Aorta (tissue), 5 donors: ENCODE measurements at regions not wholly inside any gene's neighbourhood (a gene's known extent, or its start where the extent isn't known, plus 50 kb on each side); places are given as distances from the start of the nearest gene placed in this dataset.

Experiments
- ATAC-seq: fragments of 200-7000 bp; cut with Tn5 transposase; one replicate; pipeline ENCODE4 v1.9.1; 2022; ENCODE audit warnings: moderate library complexity; ENCODE audit not compliant: low FRiP score
- DNase-seq, 2 donors: peaks; one replicate each; pipeline ENCODE4 v3.0.0-alpha.2; 2020
- H3K27ac ChIP-seq, 2 donors: one replicate each; pipeline ENCODE4 v1.5.1; 2013; ENCODE audit warnings: low read length in 2 of 2, mild to moderate bottlenecking in 2 of 2, moderate library complexity in 2 of 2, control low read depth in 1 of 2, inconsistent platforms in 1 of 2, low read depth in 1 of 2
- H3K27me3 ChIP-seq, 2 donors: one replicate each; pipeline ENCODE4 v1.6.1; 2013; ENCODE audit warnings: control low read depth in 1 of 2, low read length in 1 of 2, mild to moderate bottlenecking in 1 of 2, moderate library complexity in 1 of 2; ENCODE audit not compliant: insufficient read depth in 2 of 2, control insufficient read depth in 1 of 2
- H3K36me3 ChIP-seq, 2 donors: one replicate each; pipeline ENCODE4 v1.6.1; 2013; ENCODE audit warnings: control low read depth in 1 of 2, low read length in 1 of 2, mild to moderate bottlenecking in 1 of 2; ENCODE audit not compliant: insufficient read depth in 2 of 2, control insufficient read depth in 1 of 2
- H3K4me1 ChIP-seq, 2 donors: one replicate each; pipeline ENCODE4 v1.6.1; 2013; ENCODE audit warnings: low read length in 2 of 2, control low read depth in 1 of 2, mild to moderate bottlenecking in 1 of 2, moderate library complexity in 1 of 2; ENCODE audit not compliant: insufficient read depth in 2 of 2, control insufficient read depth in 1 of 2
- H3K4me3 ChIP-seq, 2 donors: one replicate each; pipeline ENCODE4 v1.5.1; 2013; ENCODE audit warnings: low read length in 2 of 2, control low read depth in 1 of 2, mild to moderate bottlenecking in 1 of 2
- H3K9me3 ChIP-seq: one replicate; pipeline ENCODE4 v1.6.1; 2013; ENCODE audit warnings: mild to moderate bottlenecking, low read length; ENCODE audit not compliant: control insufficient read depth
- WGBS, 2 donors: extraction: QIAGEN DNeasy Blood & Tissue Kit; methylation state at CpG; one replicate each; pipeline ENCODE4 v1.1.7; 2013; 5-methylcytosine and 5-hydroxymethylcytosine counted together
- intact Hi-C, 2 donors: fragments of 100-400 bp; cut with DNase I; formaldehyde crosslinking; loops; one replicate each; pipeline versions ENCODE4 v1.14.2 to v1.15.0; 2022
- donor health status: healthy with polysubstance abuse.
- donor health status: Bipolar disorder and iron deficiency.
- donor health status: DM: no; HTN: no; CAD: no.
- donor health status: DM: no; HTN: no; CAD: no.
- donor health status: DM: yes; HTN: yes; CAD: no.

- WGBS, 2 donors = 61 to 96% methylated on average over 3 of the region's 3 CpGs
- ATAC-seq = no peak
- no peak for DNase-seq
- Histone ChIP-seq H3K9me3 (no peaks in the 10 kb centered on the region), H3K4me3 (no peak overlapping the region), H3K4me1 (no peaks in the 10 kb centered on the region), H3K27me3 (no peaks in the 10 kb centered on the region), H3K27ac (no peak overlapping the region), H3K36me3 (no peaks in the 10 kb centered on the region)
- intact Hi-C loops = no loop called here
Observed at GRCh38 chrX:150224676-150225075, 138.4 kb upstream of the MAMLD1 start.

GRCh38 chrX:150225266-150225665 is 137.9 kb upstream of the MAMLD1 start:
- H3K9me3 ChIP-seq = no peaks in the 10 kb centered on the region
- DNase-seq (no peak), ATAC-seq (no peak)
- H3K27ac ChIP-seq = no peak overlapping the region
- 79 to 94% methylated on average over 3 of the region's 3 CpGs for WGBS, 2 donors
- intact Hi-C loops = no loop called here
- H3K4me3 ChIP-seq = no peak overlapping the region
- H3K36me3 ChIP-seq = no peaks in the 10 kb centered on the region
- H3K4me1 ChIP-seq = no peaks in the 10 kb centered on the region
- H3K27me3 ChIP-seq = no peaks in the 10 kb centered on the region

GRCh38 chrX:150225756-150226155 is 137.4 kb upstream of the MAMLD1 start:
- H3K4me3 ChIP-seq = no peak overlapping the region
- H3K27me3 ChIP-seq = no peaks in the 10 kb centered on the region
- H3K36me3 ChIP-seq = no peaks in the 10 kb centered on the region
- H3K27ac ChIP-seq = no peak overlapping the region
- H3K4me1 ChIP-seq = no peaks in the 10 kb centered on the region
- H3K9me3 ChIP-seq = no peaks in the 10 kb centered on the region
- ATAC-seq = no peak
- 70 to 92% methylated on average over 11 of the region's 11 CpGs for WGBS, 2 donors
- intact Hi-C loops = no loop called here
- no peak for DNase-seq

- H3K36me3 ChIP-seq = no peaks in the 10 kb centered on the region
- H3K27ac ChIP-seq = no peak overlapping the region
- 78 to 97% methylated on average over 9 of the region's 9 CpGs for WGBS, 2 donors
- ATAC-seq (no peak), DNase-seq (no peak)
- intact Hi-C loops = no loop called here
- H3K9me3 ChIP-seq = no peaks in the 10 kb centered on the region
- H3K4me3 ChIP-seq = no peak overlapping the region
- H3K27me3 ChIP-seq = no peaks in the 10 kb centered on the region
- no peaks in the 10 kb centered on the region for H3K4me1 ChIP-seq
Observed at GRCh38 chrX:150226223-150226965, 136.7 kb upstream of the MAMLD1 start.

GRCh38 chrX:150227321-150227860 is 135.7 kb upstream of the MAMLD1 start:
- DNase-seq (no peak), ATAC-seq (no peak)
- 62 to 88% methylated on average over 7 of the region's 7 CpGs for WGBS, 2 donors
- Histone ChIP-seq H3K36me3 (no peaks in the 10 kb centered on the region), H3K27ac (no peak overlapping the region), H3K9me3 (no peaks in the 10 kb centered on the region), H3K27me3 (no peaks in the 10 kb centered on the region), H3K4me1 (no peaks in the 10 kb centered on the region), H3K4me3 (no peak overlapping the region)
- intact Hi-C loops = no loop called here

- H3K4me3 ChIP-seq = no peak overlapping the region
- no peak for ATAC-seq
- H3K36me3 ChIP-seq = no peaks in the 10 kb centered on the region
- 76 to 92% methylated on average over 7 of the region's 7 CpGs for WGBS, 2 donors
- intact Hi-C loops = no loop called here
- DNase-seq = no peak
- no peak overlapping the region for H3K27ac ChIP-seq
- no peaks in the 10 kb centered on the region for H3K27me3 ChIP-seq
- no peaks in the 10 kb centered on the region for H3K9me3 ChIP-seq
- no peaks in the 10 kb centered on the region for H3K4me1 ChIP-seq
Observed at GRCh38 chrX:150227873-150228410, 135.2 kb upstream of the MAMLD1 start.

- ATAC-seq (no peak), DNase-seq (no peak)
- intact Hi-C loops = no loop called here
- no peaks in the 10 kb centered on the region for H3K36me3 ChIP-seq
- no peak overlapping the region for H3K27ac ChIP-seq
- 76 to 90% methylated on average over 3 of the region's 3 CpGs for WGBS, 2 donors
- H3K4me1 ChIP-seq = no peaks in the 10 kb centered on the region
- no peak overlapping the region for H3K4me3 ChIP-seq
- no peaks in the 10 kb centered on the region for H3K27me3 ChIP-seq
- no peaks in the 10 kb centered on the region for H3K9me3 ChIP-seq
Observed at GRCh38 chrX:150228431-150228830, 134.7 kb upstream of the MAMLD1 start.

- Histone ChIP-seq H3K9me3 (no peaks in the 10 kb centered on the region), H3K4me1 (no peaks in the 10 kb centered on the region), H3K36me3 (no peaks in the 10 kb centered on the region), H3K27me3 (no peaks in the 10 kb centered on the region), H3K4me3 (no peak overlapping the region), H3K27ac (no peak overlapping the region)
- DNase-seq = no peak
- intact Hi-C loops = no loop called here
- 20 to 21% methylated on average over 1 of the region's 1 CpG for WGBS, 2 donors
- ATAC-seq = no peak
Observed at GRCh38 chrX:150229030-150229429, 134.1 kb upstream of the MAMLD1 start.

- Histone ChIP-seq H3K4me3 (no peak overlapping the region), H3K9me3 (no peaks in the 10 kb centered on the region), H3K36me3 (no peaks in the 10 kb centered on the region), H3K27me3 (no peaks in the 10 kb centered on the region), H3K27ac (no peak overlapping the region), H3K4me1 (no peaks in the 10 kb centered on the region)
- WGBS, 2 donors = 90 to 95% methylated on average over 1 of the region's 1 CpG
- DNase-seq = no peak
- intact Hi-C loops = no loop called here
- ATAC-seq = no peak
Observed at GRCh38 chrX:150229481-150229880, 133.6 kb upstream of the MAMLD1 start.
